ENCODE measurements at regions not wholly inside any gene's neighbourhood (a gene's known extent, or its start where the extent isn't known, plus 50 kb on each side); places are given as distances from the start of the nearest gene placed in this dataset.

DNA sequence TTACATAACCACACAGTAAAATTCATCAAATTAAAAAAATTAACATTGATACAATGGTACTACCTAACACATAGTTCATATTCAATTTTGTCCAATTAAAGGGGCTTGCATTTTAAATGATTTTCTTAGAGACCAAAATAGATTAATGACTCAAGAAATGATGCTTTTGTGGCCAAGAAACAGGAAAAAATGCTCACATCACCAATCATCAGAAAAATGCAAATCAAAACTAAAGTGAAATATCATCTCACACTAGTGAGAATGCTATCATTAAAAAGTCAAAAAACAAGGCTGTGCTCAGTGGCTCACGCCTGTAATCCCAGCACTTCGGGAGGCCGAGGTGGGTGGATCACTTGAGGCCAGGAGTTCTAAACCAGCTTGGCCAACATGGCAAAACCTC is 235.6 kb downstream of the PIK3C3 start:
- H3K27ac ChIP-seq (ENCODE audit: low read length), result no peak overlapping the region

DNA sequence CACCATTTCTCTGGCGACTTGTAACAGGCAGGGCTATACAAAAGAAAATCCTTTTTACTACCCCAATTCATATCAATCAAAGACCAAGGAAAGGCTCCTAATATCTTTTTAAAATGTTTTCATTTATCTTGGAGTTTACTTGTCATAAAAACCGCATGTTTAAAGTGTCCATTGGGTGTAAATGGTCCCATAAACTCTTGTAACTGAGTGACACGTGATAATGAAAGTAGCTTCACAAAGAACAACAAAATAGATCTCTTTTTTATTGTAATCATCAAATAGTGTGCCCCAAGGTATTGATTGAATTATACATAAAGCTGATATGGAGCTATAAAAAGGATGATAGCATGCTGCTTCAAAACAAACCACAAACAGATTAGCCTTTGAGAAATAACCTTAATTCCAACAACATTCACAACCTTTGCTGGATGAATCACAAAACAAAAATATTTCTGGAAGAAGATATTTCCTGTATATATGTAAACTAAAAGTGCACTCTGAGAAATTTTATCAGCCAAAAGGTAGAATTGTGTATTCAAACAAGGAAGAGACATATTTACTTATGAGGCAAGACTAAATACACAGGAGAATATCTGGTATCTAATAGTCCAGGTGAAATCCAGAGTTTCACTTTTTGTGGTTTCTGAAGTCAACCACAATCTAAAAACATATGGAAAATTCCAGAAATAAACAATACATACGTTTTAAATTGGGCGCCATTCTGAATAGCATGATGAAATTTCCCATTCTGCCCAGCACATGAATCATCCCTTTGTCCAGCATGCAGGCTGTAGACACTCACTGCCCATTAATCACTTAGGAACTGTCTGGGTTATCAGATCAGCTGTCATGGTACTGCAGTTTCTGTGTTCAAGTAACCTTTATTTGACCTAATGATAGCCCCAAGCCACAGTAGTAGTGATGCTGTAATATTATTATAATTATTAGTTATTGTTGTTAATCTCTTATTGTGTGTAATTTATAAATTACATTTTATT is 237.5 kb downstream of the PIK3C3 start:
- no peaks in the 10 kb centered on the region for H3K27me3 ChIP-seq (ENCODE audit: insufficient read depth, low read length)
- H3K9me3 ChIP-seq (ENCODE audit: insufficient read depth, low read depth, low read length), result peaks cover 13% of the 10 kb centered on the region
- no peaks in the 10 kb centered on the region for H3K4me1 ChIP-seq (ENCODE audit: insufficient read depth, low read length)
- no peak overlapping the region for H3K4me3 ChIP-seq (ENCODE audit: low read length)
- no peak overlapping the region for H3K9ac ChIP-seq (ENCODE audit: low read depth, low read length)
- no peak overlapping the region for H3K27ac ChIP-seq (ENCODE audit: low read length)
- no peaks in the 10 kb centered on the region for H3K36me3 ChIP-seq (ENCODE audit: insufficient read depth, low read depth, low read length)

More for the DNA sequence above, 235.6 kb downstream of the PIK3C3 start:
- Histone ChIP-seq H3K36me3 (ENCODE audit: insufficient read depth, low read depth, low read length) (no peaks in the 10 kb centered on the region), H3K9ac (ENCODE audit: low read depth, low read length) (no peak overlapping the region), H3K27me3 (ENCODE audit: insufficient read depth, low read length) (no peaks in the 10 kb centered on the region), H3K4me3 (ENCODE audit: low read length) (no peak overlapping the region), H3K9me3 (ENCODE audit: insufficient read depth, low read depth, low read length) (peaks cover 13% of the 10 kb centered on the region), H3K4me1 (ENCODE audit: insufficient read depth, low read length) (no peaks in the 10 kb centered on the region)

- H3K4me1 ChIP-seq (ENCODE audit: insufficient read depth, low read length), result no peaks in the 10 kb centered on the region
- no peak overlapping the region for H3K9ac ChIP-seq (ENCODE audit: low read depth, low read length)
- H3K4me3 ChIP-seq (ENCODE audit: low read length), result no peak overlapping the region
- H3K9me3 ChIP-seq (ENCODE audit: insufficient read depth, low read depth, low read length), result no peaks in the 10 kb centered on the region
- no peaks in the 10 kb centered on the region for H3K36me3 ChIP-seq (ENCODE audit: insufficient read depth, low read depth, low read length)
- H3K27ac ChIP-seq (ENCODE audit: low read length), result no peak overlapping the region
- H3K27me3 ChIP-seq (ENCODE audit: insufficient read depth, low read length), result no peaks in the 10 kb centered on the region
Observed at GRCh38 chr18:42196651-42197050, 241.6 kb downstream of the PIK3C3 start.

DNA sequence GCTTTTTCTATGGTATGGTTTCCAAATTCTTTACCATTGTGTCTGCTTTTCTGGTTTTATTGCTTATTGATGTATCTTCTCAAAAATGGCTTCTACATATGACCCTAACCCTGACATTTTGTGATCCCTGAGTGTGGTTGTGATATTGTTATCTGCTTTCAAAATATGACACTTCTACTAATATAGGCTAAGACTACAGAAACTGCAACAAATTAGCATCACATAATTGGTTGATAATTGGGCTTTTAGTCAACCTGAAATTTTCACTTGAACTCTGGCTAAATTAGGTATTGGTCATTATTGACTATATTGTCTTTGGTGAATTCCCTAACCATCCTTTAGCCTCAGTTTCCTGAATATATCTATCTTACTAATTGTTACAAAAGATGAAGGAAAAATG is 246.1 kb downstream of the PIK3C3 start:
- H3K36me3 ChIP-seq (ENCODE audit: insufficient read depth, low read depth, low read length), result no peaks in the 10 kb centered on the region
- H3K9ac ChIP-seq (ENCODE audit: low read depth, low read length), result no peak overlapping the region
- H3K4me3 ChIP-seq (ENCODE audit: low read length), result no peak overlapping the region
- no peaks in the 10 kb centered on the region for H3K27me3 ChIP-seq (ENCODE audit: insufficient read depth, low read length)
- no peaks in the 10 kb centered on the region for H3K4me1 ChIP-seq (ENCODE audit: insufficient read depth, low read length)
- no peak overlapping the region for H3K27ac ChIP-seq (ENCODE audit: low read length)
- no peaks in the 10 kb centered on the region for H3K9me3 ChIP-seq (ENCODE audit: insufficient read depth, low read depth, low read length)

- no peak overlapping the region for H3K27ac ChIP-seq (ENCODE audit: low read length)
- H3K36me3 ChIP-seq (ENCODE audit: insufficient read depth, low read depth, low read length), result no peaks in the 10 kb centered on the region
Observed at GRCh38 chr18:42211201-42211600, 256.2 kb downstream of the PIK3C3 start.

DNA sequence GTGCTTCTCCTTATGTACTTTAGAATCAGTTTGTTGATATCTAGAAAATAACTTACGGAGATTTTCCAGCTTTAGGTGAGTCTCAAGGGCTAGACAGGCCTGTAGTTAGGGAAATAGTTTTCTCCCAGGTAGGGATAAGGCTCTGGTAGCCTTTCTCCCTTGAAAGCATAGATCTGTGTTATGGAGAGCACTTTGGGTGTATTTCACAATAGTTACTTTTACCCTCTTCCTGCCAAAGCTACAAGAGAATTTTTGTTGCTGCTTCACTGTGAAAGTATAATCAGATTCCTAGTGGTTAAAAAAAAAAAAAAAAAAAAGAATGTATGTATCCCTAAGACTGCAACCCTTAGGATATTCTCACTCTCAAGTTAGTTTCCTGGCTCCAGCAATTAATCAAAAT is 267.5 kb downstream of the PIK3C3 start:
- Histone ChIP-seq H3K4me3 (ENCODE audit: low read length) (no peak overlapping the region), H3K9me3 (ENCODE audit: insufficient read depth, low read depth, low read length) (no peaks in the 10 kb centered on the region), H3K27ac (ENCODE audit: low read length) (no peak overlapping the region), H3K4me1 (ENCODE audit: insufficient read depth, low read length) (no peaks in the 10 kb centered on the region), H3K36me3 (ENCODE audit: insufficient read depth, low read depth, low read length) (no peaks in the 10 kb centered on the region), H3K27me3 (ENCODE audit: insufficient read depth, low read length) (no peaks in the 10 kb centered on the region), H3K9ac (ENCODE audit: low read depth, low read length) (no peak overlapping the region)

More at GRCh38 chr18:42211201-42211600, 256.2 kb downstream of the PIK3C3 start:
- Histone ChIP-seq H3K27me3 (ENCODE audit: insufficient read depth, low read length) (no peaks in the 10 kb centered on the region), H3K9ac (ENCODE audit: low read depth, low read length) (no peak overlapping the region), H3K4me1 (ENCODE audit: insufficient read depth, low read length) (no peaks in the 10 kb centered on the region), H3K9me3 (ENCODE audit: insufficient read depth, low read depth, low read length) (no peaks in the 10 kb centered on the region), H3K4me3 (ENCODE audit: low read length) (no peak overlapping the region)

DNA sequence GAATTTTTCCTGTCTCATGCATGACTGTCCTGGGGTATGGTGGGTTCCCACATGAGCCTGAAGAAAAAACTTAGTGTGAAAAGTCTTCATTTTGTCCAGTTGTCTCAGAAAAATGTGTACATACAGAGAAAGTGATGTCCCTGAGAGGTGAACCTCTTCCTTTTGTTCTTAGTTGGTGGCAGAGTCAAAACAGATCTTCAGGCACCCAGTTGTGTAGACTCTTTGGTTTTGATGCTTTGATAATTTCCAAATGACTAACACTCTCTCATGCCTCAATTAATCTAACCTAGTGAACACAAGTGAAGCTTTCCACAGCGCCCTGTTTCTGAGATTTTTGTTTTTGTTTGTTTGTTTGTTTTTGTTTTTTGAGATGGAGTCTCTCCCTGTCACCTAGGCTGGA is 273.5 kb downstream of the PIK3C3 start:
- Histone ChIP-seq H3K4me3 (ENCODE audit: low read length) (no peak overlapping the region), H3K27ac (ENCODE audit: low read length) (no peak overlapping the region), H3K9me3 (ENCODE audit: insufficient read depth, low read depth, low read length) (no peaks in the 10 kb centered on the region), H3K9ac (ENCODE audit: low read depth, low read length) (no peak overlapping the region), H3K27me3 (ENCODE audit: insufficient read depth, low read length) (no peaks in the 10 kb centered on the region), H3K36me3 (ENCODE audit: insufficient read depth, low read depth, low read length) (no peaks in the 10 kb centered on the region), H3K4me1 (ENCODE audit: insufficient read depth, low read length) (0 out of 2 replicates have a peak, but pooled peaks cover 3% of the 10 kb centered on the region)

DNA sequence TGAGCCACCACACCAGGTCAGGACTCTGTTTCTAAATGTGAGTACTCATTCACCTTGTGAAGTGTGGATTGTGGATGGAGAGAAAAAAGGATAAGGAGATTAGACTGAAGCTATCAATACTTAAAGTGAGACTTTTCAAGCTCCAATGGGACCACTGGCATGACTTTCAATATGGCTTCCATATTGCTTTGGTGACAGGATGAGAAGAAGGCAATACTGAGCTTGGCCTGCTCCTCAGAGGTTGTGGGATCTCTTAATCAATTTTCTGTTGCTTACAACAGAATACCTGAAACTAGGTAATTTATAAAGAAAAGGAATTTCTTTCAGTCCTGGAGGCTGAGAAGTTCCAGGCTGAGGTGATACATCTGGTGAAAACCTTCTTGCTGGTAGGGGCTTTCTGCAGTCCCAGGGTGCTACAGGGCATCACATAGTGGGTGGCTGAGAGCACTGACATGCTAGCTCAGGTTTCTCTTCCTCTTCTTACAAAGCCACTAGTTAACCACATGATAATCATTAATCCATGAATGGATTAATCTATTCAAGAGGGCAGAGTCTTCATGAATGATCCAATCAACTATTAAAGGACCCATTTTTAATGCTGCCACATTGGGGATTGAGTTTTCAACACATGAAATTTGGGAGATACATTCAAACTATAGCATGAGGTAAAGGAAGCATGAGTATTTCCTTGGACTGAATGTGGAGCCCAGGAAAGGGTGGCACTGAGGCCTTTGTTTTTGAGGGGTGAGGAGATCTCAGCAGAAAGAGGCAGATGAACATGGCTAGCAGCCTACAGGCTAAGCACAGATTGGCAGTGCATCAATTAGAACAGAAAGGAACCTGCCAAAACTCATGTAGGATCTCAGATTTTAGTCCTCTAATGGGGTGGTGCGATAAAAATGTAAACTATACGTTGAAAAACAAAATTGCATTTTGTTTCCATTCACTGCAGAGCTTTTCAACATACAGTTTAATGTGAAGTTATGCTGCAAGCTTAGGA is 274.5 kb downstream of the PIK3C3 start:
- Histone ChIP-seq H3K36me3 (ENCODE audit: insufficient read depth, low read depth, low read length) (no peaks in the 10 kb centered on the region), H3K27me3 (ENCODE audit: insufficient read depth, low read length) (no peaks in the 10 kb centered on the region), H3K4me3 (ENCODE audit: low read length) (no peak overlapping the region), H3K9ac (ENCODE audit: low read depth, low read length) (no peak overlapping the region), H3K27ac (ENCODE audit: low read length) (no peak overlapping the region), H3K9me3 (ENCODE audit: insufficient read depth, low read depth, low read length) (no peaks in the 10 kb centered on the region), H3K4me1 (ENCODE audit: insufficient read depth, low read length) (0 out of 2 replicates have a peak, but pooled peaks cover 3% of the 10 kb centered on the region)

- no peak overlapping the region for H3K27ac ChIP-seq (ENCODE audit: low read length)
- H3K36me3 ChIP-seq (ENCODE audit: insufficient read depth, low read depth, low read length), result no peaks in the 10 kb centered on the region
- H3K9ac ChIP-seq (ENCODE audit: low read depth, low read length), result no peak overlapping the region
- H3K4me1 ChIP-seq (ENCODE audit: insufficient read depth, low read length), result 0 out of 2 replicates have a peak, but pooled peaks cover 3% of the 10 kb centered on the region
- no peaks in the 10 kb centered on the region for H3K9me3 ChIP-seq (ENCODE audit: insufficient read depth, low read depth, low read length)
- H3K4me3 ChIP-seq (ENCODE audit: low read length), result no peak overlapping the region
- no peaks in the 10 kb centered on the region for H3K27me3 ChIP-seq (ENCODE audit: insufficient read depth, low read length)
Observed at GRCh38 chr18:42230636-42231035, 275.6 kb downstream of the PIK3C3 start.

DNA sequence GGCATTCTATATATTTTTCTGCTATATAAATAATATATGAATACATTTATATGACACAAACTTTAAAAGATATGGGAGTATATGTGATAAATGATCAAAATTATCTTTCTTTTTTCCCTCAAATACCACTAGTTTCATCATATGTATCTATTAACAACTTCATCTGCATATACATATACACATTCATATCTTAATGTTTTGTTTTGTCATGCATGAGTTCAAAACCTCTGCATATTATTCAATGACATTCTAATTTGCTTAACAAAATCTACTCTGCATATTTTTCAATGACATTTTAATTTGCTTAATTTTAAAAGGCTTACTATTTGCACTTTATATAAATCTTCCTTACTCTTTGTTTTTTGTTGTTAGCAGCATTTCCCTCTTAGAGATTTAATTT is 276.2 kb downstream of the PIK3C3 start:
- Histone ChIP-seq H3K4me1 (ENCODE audit: insufficient read depth, low read length) (0 out of 2 replicates have a peak, but pooled peaks cover 3% of the 10 kb centered on the region), H3K27me3 (ENCODE audit: insufficient read depth, low read length) (no peaks in the 10 kb centered on the region), H3K9me3 (ENCODE audit: insufficient read depth, low read depth, low read length) (no peaks in the 10 kb centered on the region), H3K27ac (ENCODE audit: low read length) (no peak overlapping the region), H3K9ac (ENCODE audit: low read depth, low read length) (no peak overlapping the region), H3K4me3 (ENCODE audit: low read length) (no peak overlapping the region), H3K36me3 (ENCODE audit: insufficient read depth, low read depth, low read length) (no peaks in the 10 kb centered on the region)

DNA sequence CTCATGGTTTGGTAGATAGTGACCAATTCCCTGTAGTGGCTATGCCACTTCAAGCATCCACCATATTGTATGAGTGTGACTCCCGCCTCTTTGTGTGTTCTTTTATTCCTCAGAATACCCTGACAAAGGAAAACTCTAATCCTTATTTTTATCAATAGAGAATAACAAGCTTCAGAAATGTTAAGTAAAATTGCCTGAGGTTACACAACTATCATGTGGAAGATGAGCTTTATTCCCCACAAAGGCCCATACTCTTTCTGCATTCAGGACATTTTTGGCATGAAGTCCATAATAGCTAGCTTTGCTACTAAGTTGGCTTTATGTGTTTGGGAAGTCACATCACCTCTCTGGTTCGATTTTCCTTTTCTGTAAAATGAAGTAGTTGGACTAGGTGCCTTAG is 276.8 kb downstream of the PIK3C3 start:
- Histone ChIP-seq H3K4me1 (ENCODE audit: insufficient read depth, low read length) (0 out of 2 replicates have a peak, but pooled peaks cover 3% of the 10 kb centered on the region), H3K4me3 (ENCODE audit: low read length) (no peak overlapping the region), H3K36me3 (ENCODE audit: insufficient read depth, low read depth, low read length) (no peaks in the 10 kb centered on the region), H3K27ac (ENCODE audit: low read length) (no peak overlapping the region), H3K9ac (ENCODE audit: low read depth, low read length) (no peak overlapping the region), H3K9me3 (ENCODE audit: insufficient read depth, low read depth, low read length) (no peaks in the 10 kb centered on the region), H3K27me3 (ENCODE audit: insufficient read depth, low read length) (no peaks in the 10 kb centered on the region)
